Stimulated activated CD4-positive, alpha-beta T cell treated with anti-CD3 and anti-CD28 coated beads, Interleukin-1b, Interleukin-23, amount 100 ng/mL, for 24 hours (primary cell): ENCODE measurements at regions not wholly inside any gene's neighbourhood (a gene's known extent, or its start where the extent isn't known, plus 50 kb on each side); places are given as distances from the start of the nearest gene placed in this dataset.
"Not testable (repeated sequence)": the region's sequence is repeated elsewhere in the genome, so short reads cannot be mapped to it uniquely, and the experiment has no call there.

Experiments
- DNase-seq, 4 experiments: peaks; one replicate each; pipeline ENCODE4 v3.0.0-alpha.2; 2020; ENCODE audit warnings: low read depth in 4 of 4, low spot score in 1 of 4

DNA sequence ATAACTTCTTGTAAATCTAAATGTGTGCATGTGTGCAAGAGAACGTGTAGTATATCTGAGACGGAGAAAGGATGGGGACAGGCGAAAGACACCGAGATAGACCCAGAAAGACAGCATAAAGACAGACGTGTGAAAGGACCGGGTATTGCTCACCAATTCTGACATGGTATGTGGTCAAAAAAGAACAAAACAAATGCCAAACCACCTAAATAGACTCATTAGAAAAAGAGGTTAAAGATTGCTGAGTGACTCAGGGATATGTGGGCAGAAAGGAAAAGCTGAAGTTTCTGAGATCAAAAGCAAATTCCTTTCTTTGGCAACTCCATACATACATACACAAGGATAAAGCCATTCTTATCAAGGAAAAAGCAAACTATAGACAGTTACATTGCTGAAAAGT lies 179.7 kb upstream of the TSC22D1 start:
- DNase-seq = no peak

DNA sequence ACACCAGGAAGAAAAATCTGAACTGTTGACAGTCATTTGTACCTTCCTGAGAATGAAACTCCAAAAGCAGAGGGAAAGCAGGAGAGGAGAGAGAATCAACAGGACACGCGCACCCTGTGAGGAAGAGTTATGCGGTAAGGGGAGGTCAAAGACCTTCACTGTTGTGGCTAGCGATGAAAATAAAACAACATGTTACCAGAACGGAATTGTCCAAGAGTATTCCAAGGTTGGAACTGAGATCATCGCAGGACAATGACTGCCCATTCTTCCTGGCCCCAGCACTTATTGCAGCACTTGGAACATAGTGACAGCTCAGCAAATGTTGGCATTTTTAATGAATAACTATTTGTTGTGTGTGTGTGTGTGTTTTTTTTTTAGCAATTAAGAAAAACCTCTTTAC lies 176.0 kb upstream of the TSC22D1 start:
- no peak for DNase-seq

GRCh38 chr13:44750630-44751029 lies 174.5 kb upstream of the TSC22D1 start:
- no peak for DNase-seq

GRCh38 chr13:44749906-44750305 lies 173.8 kb upstream of the TSC22D1 start:
- no peak for DNase-seq

GRCh38 chr13:44748439-44748838 lies 172.3 kb upstream of the TSC22D1 start:
- DNase-seq = no peak

- DNase-seq = no peak
Measured at GRCh38 chr13:44747179-44747578, 171.0 kb upstream of the TSC22D1 start.

GRCh38 chr13:44746690-44747089 lies 170.6 kb upstream of the TSC22D1 start:
- DNase-seq = no peak

DNA sequence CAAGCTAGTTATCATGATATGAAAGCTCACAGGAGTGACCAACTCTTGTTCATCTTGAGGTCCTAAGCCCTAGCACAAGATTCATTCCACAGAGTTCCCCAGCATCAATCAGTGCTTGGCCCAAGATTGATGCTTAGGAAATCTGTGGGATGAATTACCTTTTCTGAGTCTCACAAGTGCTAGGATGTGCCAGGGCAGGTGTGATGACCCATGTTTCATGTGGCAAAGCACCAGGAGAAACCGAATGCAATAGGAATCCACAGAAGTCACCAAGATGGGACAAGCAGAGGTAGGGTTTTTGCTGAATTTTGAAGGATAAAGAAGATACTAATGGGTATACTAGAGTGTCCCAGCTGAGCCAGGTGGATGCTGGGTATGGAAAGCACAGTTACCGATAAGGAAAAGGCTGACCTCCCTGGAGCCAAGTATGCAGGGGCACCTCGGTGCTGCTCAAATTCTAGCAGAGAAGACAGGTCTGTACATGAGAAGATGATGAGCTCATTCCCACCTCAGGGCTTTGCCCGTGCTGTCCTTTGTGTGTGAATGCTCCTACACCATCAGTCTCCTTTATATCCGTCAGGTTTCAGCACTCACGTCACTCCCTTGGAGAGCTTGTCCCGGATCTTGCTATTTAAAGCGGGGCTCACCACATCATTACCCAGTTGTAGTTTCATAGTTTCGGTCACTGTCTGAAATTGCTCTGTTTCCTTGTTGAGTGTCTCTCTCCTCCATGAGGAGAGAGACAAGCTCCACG lies 168.9 kb upstream of the TSC22D1 start:
- DNase-seq = no peak

- no peak for DNase-seq
Measured at GRCh38 chr13:44739539-44739938, 163.4 kb upstream of the TSC22D1 start.

- DNase-seq = no peak
Measured at GRCh38 chr13:44739120-44739519, 163.0 kb upstream of the TSC22D1 start.

GRCh38 chr13:44738463-44738862 lies 162.3 kb upstream of the TSC22D1 start:
- DNase-seq = no peak

DNA sequence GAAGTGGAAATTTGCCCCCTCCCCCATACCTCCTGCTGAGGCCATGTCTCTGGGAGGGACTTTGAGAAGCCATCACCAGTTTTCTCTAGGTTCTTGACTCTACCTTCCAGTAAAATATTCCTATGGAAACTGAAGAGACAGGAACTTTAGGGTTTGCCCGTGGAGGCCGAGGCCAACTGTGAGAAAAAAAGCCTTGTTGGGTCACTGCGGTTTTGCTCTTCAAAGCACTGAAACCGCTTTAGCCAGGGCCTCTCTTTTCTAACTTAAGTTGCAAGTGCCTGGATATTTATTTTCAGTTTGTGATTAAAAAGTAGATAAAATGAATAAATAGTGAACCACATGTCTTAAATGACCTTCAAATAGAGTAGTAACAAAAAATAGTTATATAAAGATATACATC lies 159.7 kb upstream of the TSC22D1 start:
- no peak for DNase-seq

DNA sequence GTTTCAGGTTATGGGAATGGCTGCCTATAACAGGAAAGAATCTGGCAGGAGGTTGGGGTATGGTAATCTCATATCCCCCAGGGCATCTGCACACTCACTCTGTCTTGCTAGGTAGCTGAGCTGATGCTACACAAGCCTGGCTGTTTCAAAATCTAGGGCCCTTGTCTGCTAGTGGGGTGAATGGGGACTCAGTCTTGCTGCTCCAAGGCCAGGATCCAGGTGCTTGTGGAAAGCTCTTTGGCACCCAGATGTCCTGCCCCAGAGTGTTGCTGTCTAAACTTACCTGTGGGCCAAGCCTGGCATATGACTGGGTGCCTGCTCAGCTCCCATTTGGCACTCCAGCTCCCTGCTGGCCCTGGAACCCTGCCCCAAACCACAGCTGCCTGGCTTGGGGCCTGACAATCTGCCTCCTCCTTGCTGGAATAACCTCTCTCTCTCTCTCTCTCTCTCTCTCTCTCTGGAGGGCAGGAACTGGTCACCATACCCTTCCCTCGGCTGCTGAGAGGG lies 158.1 kb upstream of the TSC22D1 start:
- no peak for DNase-seq

DNA sequence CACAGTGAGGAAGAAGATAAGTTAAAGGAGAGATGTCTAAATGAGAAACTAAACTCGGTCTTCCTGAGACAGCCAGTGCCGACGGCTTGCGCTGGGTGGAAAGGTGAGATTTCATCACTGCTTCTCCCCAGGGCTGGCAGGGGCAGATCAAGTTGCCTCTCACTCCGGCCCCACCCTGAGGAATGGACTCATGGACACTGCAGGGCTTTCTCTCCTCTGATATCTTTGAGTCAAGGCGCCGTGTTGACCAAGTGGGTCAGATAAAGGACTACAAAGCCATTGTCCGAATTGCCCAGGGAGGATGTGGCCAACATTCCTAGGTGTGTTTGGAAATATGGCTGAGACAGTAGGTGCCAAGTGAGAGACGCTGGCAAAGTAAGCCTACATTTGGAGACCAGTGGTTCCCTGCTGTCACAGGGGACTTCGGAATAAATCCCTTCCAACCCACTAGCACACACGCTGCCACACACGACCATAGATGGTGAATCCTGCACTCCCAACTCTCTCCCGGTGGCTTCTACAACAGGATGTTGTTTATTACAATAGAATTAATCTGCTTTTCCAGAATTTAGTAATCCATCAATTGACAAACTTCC lies 156.5 kb upstream of the TSC22D1 start:
- DNase-seq = no peak

DNA sequence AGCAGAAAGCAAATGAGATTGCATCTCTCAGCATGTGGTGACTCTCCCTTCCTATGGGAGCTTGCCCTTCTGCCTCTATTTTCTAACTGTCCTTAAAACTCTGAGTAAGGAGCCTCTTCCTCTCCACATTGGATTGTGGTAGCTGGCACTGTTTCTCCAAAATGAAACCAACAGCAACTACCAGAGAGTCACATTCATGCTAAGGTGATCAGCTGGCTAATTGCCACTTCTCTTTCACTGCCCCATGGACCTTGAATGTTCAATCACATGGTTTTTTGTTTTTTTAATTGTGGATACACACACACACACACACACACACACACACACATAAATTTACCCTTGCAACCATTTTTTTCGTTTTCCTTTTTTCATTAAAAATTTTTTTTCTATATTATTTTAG lies 154.7 kb upstream of the TSC22D1 start:
- no peak for DNase-seq

- no peak for DNase-seq
Measured at GRCh38 chr13:44730099-44730498, 154.0 kb upstream of the TSC22D1 start.

GRCh38 chr13:44727591-44727990 lies 151.5 kb upstream of the TSC22D1 start:
- not testable (repeated sequence) for DNase-seq

GRCh38 chr13:44726778-44727177 lies 150.6 kb upstream of the TSC22D1 start:
- no peak for DNase-seq

DNA sequence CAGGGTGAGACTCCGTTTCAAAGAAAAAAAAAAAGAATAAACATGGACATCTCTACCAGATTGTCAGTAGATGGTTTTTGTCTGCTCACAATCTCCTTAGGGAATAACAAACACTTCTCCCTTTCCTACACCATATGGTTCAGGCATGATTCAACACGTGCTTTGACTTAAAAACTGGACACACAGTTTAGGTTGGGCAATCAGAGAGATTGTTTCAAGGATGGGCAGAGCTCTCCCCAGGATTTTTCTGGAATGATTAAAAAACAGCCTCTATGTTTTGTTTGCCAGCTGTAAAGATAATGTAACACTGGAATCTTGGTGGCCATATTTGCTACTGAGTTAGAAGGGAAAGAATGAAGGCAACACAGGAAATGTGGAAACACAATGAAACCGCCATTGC lies 150.1 kb upstream of the TSC22D1 start:
- DNase-seq = no peak

- no peak for DNase-seq
Measured at GRCh38 chr13:44719857-44720671, 143.9 kb upstream of the TSC22D1 start.

DNA sequence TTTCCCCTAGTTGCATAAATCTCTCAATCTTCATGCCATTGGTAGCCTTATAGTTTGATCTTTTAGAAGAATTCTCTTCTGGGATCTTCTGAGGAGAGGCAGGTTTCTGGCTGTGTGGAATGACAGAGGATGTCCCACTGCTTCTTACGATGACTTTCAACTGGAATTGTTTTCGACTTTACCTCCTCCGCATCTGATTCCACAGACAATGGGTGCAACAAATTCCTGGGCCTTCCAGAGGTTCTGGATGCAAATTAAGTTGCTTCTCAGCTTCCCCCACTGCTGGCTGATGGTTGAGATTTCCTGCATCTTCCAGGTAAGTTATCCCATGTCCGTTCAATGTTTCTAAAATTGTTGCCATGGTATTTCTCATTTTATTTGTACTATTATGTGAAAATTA lies 142.3 kb upstream of the TSC22D1 start:
- no peak for DNase-seq
